ENCODE measurements at regions not wholly inside any gene's neighbourhood (a gene's known extent, or its start where the extent isn't known, plus 50 kb on each side); places are given as distances from the start of the nearest gene placed in this dataset.

GRCh38 chr2:212811036-212811805 lies 272.6 kb upstream of the ERBB4 start:
- Histone ChIP-seq H3K9me1 (replicated peaks; ENCODE audit: control insufficient read depth, extremely low read depth, insufficient read depth, low read length) (no peaks in the 10 kb centered on the region), H3K4me2 (ENCODE audit: insufficient read depth, low read length) (no peak overlapping the region), H3K27me3 (ENCODE audit: control insufficient read depth in 2 of 2, insufficient read depth in 2 of 2, low read length in 2 of 2) (no peaks in the 10 kb centered on the region), H2AFZ (ENCODE audit: low read depth, low read length) (no peak overlapping the region), H3K4me1 (ENCODE audit: control insufficient read depth, extremely low read depth, insufficient read depth, low read length) (no peaks in the 10 kb centered on the region), H3K27ac (ENCODE audit: insufficient read depth, low read depth, low read length) (no peak overlapping the region), H4K20me1 (replicated peaks; ENCODE audit: control insufficient read depth, extremely low read depth, insufficient read depth, low read length) (no peaks in the 10 kb centered on the region), H3K9ac (replicated peaks; ENCODE audit: extremely low read depth, insufficient read depth, low read length) (no peak overlapping the region), H3K9me3 (replicated peaks; ENCODE audit: control insufficient read depth, insufficient read depth, low read length) (no peaks in the 10 kb centered on the region), H3K36me3 (ENCODE audit: control insufficient read depth in 2 of 2, extremely low read depth in 1 of 2, insufficient read depth in 2 of 2, low read length in 2 of 2) (no peaks in the 10 kb centered on the region), H3K4me3 (replicated peaks in 1 of 3; ENCODE audit: insufficient read depth in 1 of 3, low read depth in 1 of 3, low read length in 3 of 3) (no peak overlapping the region), H3K79me2 (ENCODE audit: control insufficient read depth, insufficient read depth, low read length) (no peaks in the 10 kb centered on the region)
- TF ChIP-seq MYC (IDR thresholded peaks at IDR 0.05; ENCODE audit: low read depth, low read length) (no peak), CTCF (IDR thresholded peaks at IDR 0.05; ENCODE audit: extremely low read depth in 1 of 2, insufficient read depth in 1 of 2, low read depth in 1 of 2, low read length in 2 of 2) (no peak), POLR2AphosphoS5 (IDR thresholded peaks at IDR 0.05; ENCODE audit: insufficient read depth, low read depth, low read length) (no peak), JUN (IDR thresholded peaks at IDR 0.05; ENCODE audit: borderline replicate concordance, insufficient read depth, insufficient read length, low read depth) (no peak), FOS (IDR thresholded peaks at IDR 0.05; ENCODE audit: borderline replicate concordance, insufficient read depth, low read length) (no peak), EZH2 (IDR thresholded peaks at IDR 0.05; ENCODE audit: borderline replicate concordance, low read depth, low read length, severe bottlenecking) (no peak), GATA2 (IDR thresholded peaks at IDR 0.05; ENCODE audit: insufficient read depth, insufficient read length, low read depth, low read length) (no peak), POLR2A (IDR thresholded peaks at IDR 0.05; ENCODE audit: low read depth, low read length) (no peak)
- TF ChIP-seq, protein P1, sequence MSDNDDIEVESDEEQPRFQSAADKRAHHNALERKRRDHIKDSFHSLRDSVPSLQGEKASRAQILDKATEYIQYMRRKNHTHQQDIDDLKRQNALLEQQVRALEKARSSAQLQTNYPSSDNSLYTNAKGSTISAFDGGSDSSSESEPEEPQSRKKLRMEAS (IDR thresholded peaks at IDR 0.05; ENCODE audit: insufficient read depth, insufficient read length), result no peak
- CTCF ChIA-PET, result interaction anchor here (1.4 kb wide), 2 partner anchors 10 to 34 kb away, joined by 3 to 6 read pairs; no protein-coding TSS in a partner anchor
- no peak for DNase-seq (ENCODE audit: low read depth, low spot score)
- no peak for FAIRE-seq
- dilution Hi-C loops (cut with MboI; ENCODE audit: extremely low pct_ligation_motif_present, low sequenced_read_pairs) (no loop called here), intact Hi-C loops (cut with micrococcal nuclease) (no loop called here)
- no TSS peak for BruUV-seq (replicated peaks)
- POLR2A ChIA-PET, result no interaction called here
